HEK293 (cell line): ENCODE measurements at regions not wholly inside any gene's neighbourhood (a gene's known extent, or its start where the extent isn't known, plus 50 kb on each side); places are given as distances from the start of the nearest gene placed in this dataset.

Source experiments
- CTCF ChIA-PET: fragments of 350-600 bp; formaldehyde crosslinking; extraction: SDS; loops from one replicate; lab custom pipeline; 2021; ENCODE audit warnings: antibody characterized with exemption; lab: Yijun Ruan, JAX
- POLR2A ChIA-PET: fragments of 300-600 bp; formaldehyde crosslinking; extraction: SDS; loops from one replicate; lab custom pipeline; 2020; ENCODE audit warnings: antibody characterized with exemption, inconsistent platforms; lab: Yijun Ruan, JAX
- H3K27ac ChIP-seq: fragments of 200-500 bp; sonication (Bioruptor generic); 2 replicates; pipeline ENCODE4 v1.5.1; 2014; ENCODE audit warnings: low read depth, low read length, control low read depth, inconsistent platforms; ENCODE audit errors: extremely low read depth
- H3K36me3 ChIP-seq, 2 experiments: fragments of 200-500 bp in 1 of 2; sonication (Bioruptor generic) in 1 of 2; 1 replicate in 1 of 2; 2 replicates in 1 of 2; pipeline ENCODE4 v1.5.1; 2014 to 2017; ENCODE audit warnings: inconsistent platforms in 2 of 2, low read length in 2 of 2; ENCODE audit not compliant: control insufficient read depth in 2 of 2, insufficient read depth in 1 of 2
- H3K4me1 ChIP-seq: fragments of 200-500 bp; sonication (Bioruptor generic); 2 replicates; pipeline ENCODE4 v1.5.1; 2014; ENCODE audit warnings: mild to moderate bottlenecking, low read length, inconsistent platforms; ENCODE audit not compliant: control insufficient read depth, insufficient read depth
- H3K4me3 ChIP-seq: 2 replicates; pipeline ENCODE4 v1.5.1; 2011; ENCODE audit warnings: low read depth, mild to moderate bottlenecking, control low read depth, low read length, moderate library complexity
- H3K9me3 ChIP-seq: fragments of 200-500 bp; sonication (Bioruptor generic); 2 replicates; pipeline ENCODE4 v1.5.1; 2014; ENCODE audit warnings: low read depth, low read length, inconsistent platforms; ENCODE audit not compliant: control insufficient read depth, insufficient read depth
- BCL11B ChIP-seq: fragments of 450-650 bp; formaldehyde crosslinking; IDR thresholded peaks from 2 replicates; pipeline ENCODE4 v1.5.1; 2016; ENCODE audit warnings: low read depth, missing biosample characterization, missing genetic modification characterization
- CTCF ChIP-seq: fragments of 450-650 bp; formaldehyde crosslinking; IDR thresholded peaks from 2 replicates; pipeline ENCODE4 v1.5.1; 2016; ENCODE audit warnings: missing biosample characterization, missing genetic modification characterization
- KLF9 ChIP-seq: fragments of 450-650 bp; formaldehyde crosslinking; IDR thresholded peaks from 2 replicates; pipeline ENCODE4 v1.5.1; 2016; ENCODE audit warnings: missing biosample characterization, missing genetic modification characterization, low read depth
- PRDM10 ChIP-seq: fragments of 450-650 bp; formaldehyde crosslinking; IDR thresholded peaks from 2 replicates; pipeline ENCODE4 v1.5.1; 2016; ENCODE audit warnings: missing biosample characterization, missing genetic modification characterization
- TCF7L2 ChIP-seq: IDR thresholded peaks from 2 replicates; pipeline ENCODE4 v1.6.1; 2011; ENCODE audit warnings: low read depth, mild to moderate bottlenecking, inconsistent platforms, low read length, moderate library complexity, borderline replicate concordance
- WT1 ChIP-seq: fragments of 450-650 bp; formaldehyde crosslinking; IDR thresholded peaks from 2 replicates; pipeline ENCODE4 v1.5.1; 2016; ENCODE audit warnings: missing biosample characterization, missing genetic modification characterization
- ZBTB17 ChIP-seq: fragments of 450-650 bp; formaldehyde crosslinking; IDR thresholded peaks from 2 replicates; pipeline ENCODE4 v1.5.1; 2016; ENCODE audit warnings: missing biosample characterization, missing genetic modification characterization
- ZNF10 ChIP-seq: fragments of 450-650 bp; formaldehyde crosslinking; IDR thresholded peaks from 2 replicates; pipeline ENCODE4 v1.5.1; 2017; ENCODE audit warnings: missing biosample characterization, missing genetic modification characterization
- ZNF155 ChIP-seq: fragments of 450-650 bp; formaldehyde crosslinking; IDR thresholded peaks from 2 replicates; pipeline ENCODE4 v1.5.1; 2016; ENCODE audit warnings: missing biosample characterization, missing genetic modification characterization
- ZNF366 ChIP-seq: fragments of 450-650 bp; formaldehyde crosslinking; conservative IDR thresholded peaks from 2 replicates; pipeline ENCODE4 v1.5.1; 2016; ENCODE audit warnings: missing biosample characterization, missing genetic modification characterization
- ZNF398 ChIP-seq: fragments of 450-650 bp; formaldehyde crosslinking; IDR thresholded peaks from 2 replicates; pipeline ENCODE4 v1.5.1; 2017; ENCODE audit warnings: missing biosample characterization, missing genetic modification characterization
- ZNF426 ChIP-seq: fragments of 450-650 bp; formaldehyde crosslinking; IDR thresholded peaks from 2 replicates; pipeline ENCODE4 v1.5.1; 2017; ENCODE audit warnings: missing biosample characterization, missing genetic modification characterization, mild to moderate bottlenecking, inconsistent platforms, moderate library complexity
- ZNF529 ChIP-seq: fragments of 450-650 bp; formaldehyde crosslinking; IDR thresholded peaks from 2 replicates; pipeline ENCODE4 v1.5.1; 2017; ENCODE audit warnings: missing genetic modification characterization, missing biosample characterization; ENCODE audit not compliant: insufficient replicate concordance
- ZNF600 ChIP-seq: fragments of 450-650 bp; formaldehyde crosslinking; IDR thresholded peaks from 2 replicates; pipeline ENCODE4 v1.5.1; 2016; ENCODE audit warnings: missing biosample characterization, missing genetic modification characterization
- ZSCAN16 ChIP-seq: fragments of 450-650 bp; formaldehyde crosslinking; IDR thresholded peaks from 2 replicates; pipeline ENCODE4 v1.5.1; 2016; ENCODE audit warnings: missing biosample characterization, missing genetic modification characterization
- ZSCAN23 ChIP-seq: fragments of 450-650 bp; formaldehyde crosslinking; IDR thresholded peaks from 2 replicates; pipeline ENCODE4 v1.5.1; 2016; ENCODE audit warnings: missing biosample characterization, missing genetic modification characterization

- Histone ChIP-seq H3K4me3 (no peak overlapping the region), H3K27ac (peak overlapping the region; percentile 77), H3K9me3 (no peaks in the 10 kb centered on the region), H3K4me1 (peaks cover 29% of the 10 kb centered on the region), H3K36me3 (no peaks in the 10 kb centered on the region)
- POLR2A ChIA-PET = no interaction called here
- CTCF ChIA-PET = interaction anchor here (0.9 to 1.1 kb wide), 2 partner anchors 15 to 122 kb away, joined by 3 read pairs; no protein-coding TSS in a partner anchor
- TF ChIP-seq ZBTB17 (tag by site-specific recombination) (0 out of 2 replicates have a peak, but pooled peaks have one; percentile 56), ZNF398 (tag by site-specific recombination) (no peak), ZNF600 (tag by site-specific recombination) (peak; percentile 61; the same call in 1 of the 2 replicates)
Measured at GRCh38 chr5:73337586-73338255, 110.9 kb downstream of the FOXD1 start.

GRCh38 chr5:73336366-73336765 is 112.2 kb downstream of the FOXD1 start:
- POLR2A ChIA-PET = no interaction called here
- no peaks in the 10 kb centered on the region; the same call in 1 of the 2 replicates for H3K9me3 ChIP-seq
- no peak overlapping the region for H3K27ac ChIP-seq
- TF ChIP-seq ZNF155 (tag by site-specific recombination) = no peak
- TF ChIP-seq ZNF10 (tag by site-specific recombination) = peak; percentile 44; the same call in 1 of the 2 replicates
- TF ChIP-seq BCL11B (tag by site-specific recombination) = no peak
- TF ChIP-seq ZNF426 (tag by site-specific recombination) = no peak
- TF ChIP-seq WT1 (tag by site-specific recombination) = peak; percentile 27; the same call in 1 of the 2 replicates
- TF ChIP-seq ZNF398 (tag by site-specific recombination) = 0 out of 2 replicates have a peak, but pooled peaks have one; percentile 21
- TF ChIP-seq CTCF (tag by site-specific recombination) = no peak
- TF ChIP-seq ZNF366 = peak; percentile 53
- peaks cover 29% of the 10 kb centered on the region for H3K4me1 ChIP-seq
- CTCF ChIA-PET = interaction anchor here (0.6 to 0.9 kb wide), 2 partner anchors 41 to 135 kb away, joined by 3 to 5 read pairs; no protein-coding TSS in a partner anchor
- H3K4me3 ChIP-seq = no peak overlapping the region
- H3K36me3 ChIP-seq = no peaks in the 10 kb centered on the region

GRCh38 chr5:73333944-73334703 is 114.5 kb downstream of the FOXD1 start:
- Histone ChIP-seq H3K4me1 (peaks cover 29% of the 10 kb centered on the region), H3K27ac (no peak overlapping the region), H3K4me3 (no peak overlapping the region), H3K9me3 (no peaks in the 10 kb centered on the region; the same call in 1 of the 2 replicates), H3K36me3 (no peaks in the 10 kb centered on the region)
- POLR2A ChIA-PET = interaction anchor here (0.8 kb wide), 1 partner anchor 118 kb away, joined by 3 read pairs; no protein-coding TSS in a partner anchor
- CTCF ChIA-PET = interaction anchor here (0.6 kb wide), 3 partner anchors 62 to 845 kb away, joined by 3 to 6 read pairs (median 5); no protein-coding TSS in a partner anchor
- TF ChIP-seq TCF7L2 = no peak
- peak; percentile 78 for TF ChIP-seq PRDM10 (tag by site-specific recombination)
- TF ChIP-seq ZSCAN16 = no peak
- no peak for TF ChIP-seq CTCF (tag by site-specific recombination)
- no peak for TF ChIP-seq ZSCAN23
- TF ChIP-seq KLF9 = no peak
- TF ChIP-seq ZNF529 (tag by site-specific recombination) = no peak
